ENCODE measurements at regions not wholly inside any gene's neighbourhood (a gene's known extent, or its start where the extent isn't known, plus 50 kb on each side); places are given as distances from the start of the nearest gene placed in this dataset.

DNA sequence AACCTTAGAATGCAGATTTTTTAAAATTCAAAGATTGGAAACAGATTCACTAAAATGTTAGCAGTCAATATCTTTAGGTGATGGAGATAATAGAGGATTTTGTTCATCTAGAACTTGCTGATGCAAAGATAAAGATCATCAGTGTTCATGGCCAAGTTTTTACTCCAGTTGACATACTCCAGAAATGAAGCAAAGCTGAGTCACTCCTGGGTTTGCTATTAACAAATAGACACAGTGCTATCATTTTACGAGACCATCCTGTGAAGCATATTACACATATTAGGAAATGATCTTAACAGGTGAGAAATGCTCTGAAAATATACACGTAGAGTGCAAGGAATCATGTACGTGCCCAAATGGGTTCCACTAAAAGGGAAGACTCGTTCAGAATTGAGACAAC, 170.6 kb upstream of the FAM9B start:
- no peak for ATAC-seq
- no peak for TF ChIP-seq ZFP3 (CRISPR knock-in tag; IDR thresholded peaks at IDR 0.05)
- no peak for TF ChIP-seq TOX (CRISPR knock-in tag; IDR thresholded peaks at IDR 0.05; ENCODE audit: borderline replicate concordance)
- no peak for TF ChIP-seq ARNTL (CRISPR knock-in tag; IDR thresholded peaks at IDR 0.05; ENCODE audit: borderline replicate concordance, low read depth)
- TF ChIP-seq ZC3H10 (CRISPR knock-in tag; IDR thresholded peaks at IDR 0.05): no peak
- TF ChIP-seq CSDC2 (CRISPR knock-in tag; IDR thresholded peaks at IDR 0.05): no peak
- TF ChIP-seq ISL1 (CRISPR knock-in tag; IDR thresholded peaks at IDR 0.05): no peak
- TF ChIP-seq ESRRG (CRISPR knock-in tag; IDR thresholded peaks at IDR 0.05): no peak
- no peak for TF ChIP-seq OSR1 (CRISPR knock-in tag; IDR thresholded peaks at IDR 0.05)
- no peak for TF ChIP-seq TCF4 (CRISPR knock-in tag; IDR thresholded peaks at IDR 0.05; ENCODE audit: borderline replicate concordance)
- TF ChIP-seq, protein P1, sequence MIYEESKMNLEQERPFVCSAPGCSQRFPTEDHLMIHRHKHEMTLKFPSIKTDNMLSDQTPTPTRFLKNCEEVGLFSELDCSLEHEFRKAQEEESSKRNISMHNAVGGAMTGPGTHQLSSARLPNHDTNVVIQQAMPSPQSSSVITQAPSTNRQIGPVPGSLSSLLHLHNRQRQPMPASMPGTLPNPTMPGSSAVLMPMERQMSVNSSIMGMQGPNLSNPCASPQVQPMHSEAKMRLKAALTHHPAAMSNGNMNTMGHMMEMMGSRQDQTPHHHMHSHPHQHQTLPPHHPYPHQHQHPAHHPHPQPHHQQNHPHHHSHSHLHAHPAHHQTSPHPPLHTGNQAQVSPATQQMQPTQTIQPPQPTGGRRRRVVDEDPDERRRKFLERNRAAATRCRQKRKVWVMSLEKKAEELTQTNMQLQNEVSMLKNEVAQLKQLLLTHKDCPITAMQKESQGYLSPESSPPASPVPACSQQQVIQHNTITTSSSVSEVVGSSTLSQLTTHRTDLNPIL (CRISPR knock-in tag; IDR thresholded peaks at IDR 0.05; ENCODE audit: low read depth): no peak
- TF ChIP-seq ZNF8 (CRISPR knock-in tag; IDR thresholded peaks at IDR 0.05): no peak
- TF ChIP-seq, protein P2, sequence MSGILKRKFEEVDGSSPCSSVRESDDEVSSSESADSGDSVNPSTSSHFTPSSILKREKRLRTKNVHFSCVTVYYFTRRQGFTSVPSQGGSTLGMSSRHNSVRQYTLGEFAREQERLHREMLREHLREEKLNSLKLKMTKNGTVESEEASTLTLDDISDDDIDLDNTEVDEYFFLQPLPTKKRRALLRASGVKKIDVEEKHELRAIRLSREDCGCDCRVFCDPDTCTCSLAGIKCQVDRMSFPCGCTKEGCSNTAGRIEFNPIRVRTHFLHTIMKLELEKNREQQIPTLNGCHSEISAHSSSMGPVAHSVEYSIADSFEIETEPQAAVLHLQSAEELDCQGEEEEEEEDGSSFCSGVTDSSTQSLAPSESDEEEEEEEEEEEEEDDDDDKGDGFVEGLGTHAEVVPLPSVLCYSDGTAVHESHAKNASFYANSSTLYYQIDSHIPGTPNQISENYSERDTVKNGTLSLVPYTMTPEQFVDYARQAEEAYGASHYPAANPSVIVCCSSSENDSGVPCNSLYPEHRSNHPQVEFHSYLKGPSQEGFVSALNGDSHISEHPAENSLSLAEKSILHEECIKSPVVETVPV (CRISPR knock-in tag; IDR thresholded peaks at IDR 0.05): no peak
- TF ChIP-seq RARB (CRISPR knock-in tag; IDR thresholded peaks at IDR 0.05): no peak
- no peak for TF ChIP-seq PPARA (CRISPR knock-in tag; IDR thresholded peaks at IDR 0.05; ENCODE audit: borderline replicate concordance)
- TF ChIP-seq, protein P3, sequence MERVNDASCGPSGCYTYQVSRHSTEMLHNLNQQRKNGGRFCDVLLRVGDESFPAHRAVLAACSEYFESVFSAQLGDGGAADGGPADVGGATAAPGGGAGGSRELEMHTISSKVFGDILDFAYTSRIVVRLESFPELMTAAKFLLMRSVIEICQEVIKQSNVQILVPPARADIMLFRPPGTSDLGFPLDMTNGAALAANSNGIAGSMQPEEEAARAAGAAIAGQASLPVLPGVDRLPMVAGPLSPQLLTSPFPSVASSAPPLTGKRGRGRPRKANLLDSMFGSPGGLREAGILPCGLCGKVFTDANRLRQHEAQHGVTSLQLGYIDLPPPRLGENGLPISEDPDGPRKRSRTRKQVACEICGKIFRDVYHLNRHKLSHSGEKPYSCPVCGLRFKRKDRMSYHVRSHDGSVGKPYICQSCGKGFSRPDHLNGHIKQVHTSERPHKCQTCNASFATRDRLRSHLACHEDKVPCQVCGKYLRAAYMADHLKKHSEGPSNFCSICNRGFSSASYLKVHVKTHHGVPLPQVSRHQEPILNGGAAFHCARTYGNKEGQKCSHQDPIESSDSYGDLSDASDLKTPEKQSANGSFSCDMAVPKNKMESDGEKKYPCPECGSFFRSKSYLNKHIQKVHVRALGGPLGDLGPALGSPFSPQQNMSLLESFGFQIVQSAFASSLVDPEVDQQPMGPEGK (CRISPR knock-in tag; IDR thresholded peaks at IDR 0.05; ENCODE audit: borderline replicate concordance): no peak
- no peak for TF ChIP-seq BACH2 (CRISPR knock-in tag; IDR thresholded peaks at IDR 0.05; ENCODE audit: borderline replicate concordance)
- no peak for TF ChIP-seq ZFP30 (CRISPR knock-in tag; IDR thresholded peaks at IDR 0.05)
- no peak for TF ChIP-seq GLIS3 (CRISPR knock-in tag; IDR thresholded peaks at IDR 0.05)
- TF ChIP-seq, protein P4, sequence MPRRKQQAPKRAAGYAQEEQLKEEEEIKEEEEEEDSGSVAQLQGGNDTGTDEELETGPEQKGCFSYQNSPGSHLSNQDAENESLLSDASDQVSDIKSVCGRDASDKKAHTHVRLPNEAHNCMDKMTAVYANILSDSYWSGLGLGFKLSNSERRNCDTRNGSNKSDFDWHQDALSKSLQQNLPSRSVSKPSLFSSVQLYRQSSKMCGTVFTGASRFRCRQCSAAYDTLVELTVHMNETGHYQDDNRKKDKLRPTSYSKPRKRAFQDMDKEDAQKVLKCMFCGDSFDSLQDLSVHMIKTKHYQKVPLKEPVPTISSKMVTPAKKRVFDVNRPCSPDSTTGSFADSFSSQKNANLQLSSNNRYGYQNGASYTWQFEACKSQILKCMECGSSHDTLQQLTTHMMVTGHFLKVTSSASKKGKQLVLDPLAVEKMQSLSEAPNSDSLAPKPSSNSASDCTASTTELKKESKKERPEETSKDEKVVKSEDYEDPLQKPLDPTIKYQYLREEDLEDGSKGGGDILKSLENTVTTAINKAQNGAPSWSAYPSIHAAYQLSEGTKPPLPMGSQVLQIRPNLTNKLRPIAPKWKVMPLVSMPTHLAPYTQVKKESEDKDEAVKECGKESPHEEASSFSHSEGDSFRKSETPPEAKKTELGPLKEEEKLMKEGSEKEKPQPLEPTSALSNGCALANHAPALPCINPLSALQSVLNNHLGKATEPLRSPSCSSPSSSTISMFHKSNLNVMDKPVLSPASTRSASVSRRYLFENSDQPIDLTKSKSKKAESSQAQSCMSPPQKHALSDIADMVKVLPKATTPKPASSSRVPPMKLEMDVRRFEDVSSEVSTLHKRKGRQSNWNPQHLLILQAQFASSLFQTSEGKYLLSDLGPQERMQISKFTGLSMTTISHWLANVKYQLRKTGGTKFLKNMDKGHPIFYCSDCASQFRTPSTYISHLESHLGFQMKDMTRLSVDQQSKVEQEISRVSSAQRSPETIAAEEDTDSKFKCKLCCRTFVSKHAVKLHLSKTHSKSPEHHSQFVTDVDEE (CRISPR knock-in tag; IDR thresholded peaks at IDR 0.05): no peak
- TF ChIP-seq, protein P5, sequence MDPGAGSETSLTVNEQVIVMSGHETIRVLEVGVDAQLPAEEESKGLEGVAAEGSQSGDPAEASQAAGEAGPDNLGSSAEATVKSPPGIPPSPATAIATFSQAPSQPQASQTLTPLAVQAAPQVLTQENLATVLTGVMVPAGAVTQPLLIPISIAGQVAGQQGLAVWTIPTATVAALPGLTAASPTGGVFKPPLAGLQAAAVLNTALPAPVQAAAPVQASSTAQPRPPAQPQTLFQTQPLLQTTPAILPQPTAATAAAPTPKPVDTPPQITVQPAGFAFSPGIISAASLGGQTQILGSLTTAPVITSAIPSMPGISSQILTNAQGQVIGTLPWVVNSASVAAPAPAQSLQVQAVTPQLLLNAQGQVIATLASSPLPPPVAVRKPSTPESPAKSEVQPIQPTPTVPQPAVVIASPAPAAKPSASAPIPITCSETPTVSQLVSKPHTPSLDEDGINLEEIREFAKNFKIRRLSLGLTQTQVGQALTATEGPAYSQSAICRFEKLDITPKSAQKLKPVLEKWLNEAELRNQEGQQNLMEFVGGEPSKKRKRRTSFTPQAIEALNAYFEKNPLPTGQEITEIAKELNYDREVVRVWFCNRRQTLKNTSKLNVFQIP (CRISPR knock-in tag; IDR thresholded peaks at IDR 0.05; ENCODE audit: borderline replicate concordance, low read depth): no peak

DNA sequence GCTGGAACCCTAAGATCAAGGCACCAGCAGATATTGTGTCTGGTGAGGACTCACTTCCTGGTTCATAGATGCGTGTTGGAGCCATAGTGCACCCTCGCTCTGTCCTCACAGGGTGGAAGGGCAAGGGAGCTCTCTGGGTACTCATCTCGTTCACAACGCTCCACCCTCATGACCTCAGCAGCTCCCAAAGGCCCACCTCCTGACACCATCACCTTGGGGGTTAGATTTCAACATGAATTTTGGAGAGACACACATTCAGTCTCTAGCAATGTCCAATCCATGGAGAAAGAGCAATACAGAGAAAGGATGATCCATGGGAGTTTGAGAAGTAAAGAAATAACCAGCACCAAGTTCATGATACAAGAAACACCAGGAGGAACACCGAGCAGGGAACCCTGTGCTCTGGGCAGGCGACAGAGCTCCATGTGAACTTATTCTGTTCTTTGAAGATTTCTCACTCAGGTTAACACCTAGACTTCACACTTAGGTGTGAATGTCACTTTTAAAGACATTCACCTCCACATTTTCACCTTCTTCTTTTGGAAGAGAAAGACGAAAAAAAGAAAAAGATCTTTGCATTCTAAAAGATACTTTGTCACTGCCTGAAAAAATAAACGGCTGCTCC, 171.8 kb upstream of the FAM9B start:
- ATAC-seq: no peak
- TF ChIP-seq SNAI2 (CRISPR knock-in tag; IDR thresholded peaks at IDR 0.05): no peak

DNA sequence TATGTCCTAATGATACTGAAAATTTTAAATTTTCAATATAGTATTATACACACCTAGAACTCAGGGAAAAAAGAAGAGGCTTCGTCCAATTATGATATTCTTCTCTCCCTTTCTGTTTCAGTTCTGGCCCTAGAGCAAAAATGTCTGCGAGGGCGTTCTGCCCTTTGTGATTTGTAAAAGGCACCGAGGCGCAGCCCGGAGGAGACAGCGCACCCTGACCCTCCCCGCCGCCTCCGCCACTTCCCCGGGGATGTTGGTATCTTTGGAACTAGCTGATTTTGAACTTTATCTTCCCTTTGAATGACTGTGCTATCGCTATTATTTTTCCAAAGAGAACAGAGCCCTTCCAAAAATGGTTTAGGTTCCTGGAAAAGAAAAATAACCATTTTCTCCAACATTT, 173.2 kb upstream of the FAM9B start:
- no peak for TF ChIP-seq SNAI2 (CRISPR knock-in tag; IDR thresholded peaks at IDR 0.05)
- TF ChIP-seq ZFP30 (CRISPR knock-in tag; IDR thresholded peaks at IDR 0.05): no peak
- no peak for TF ChIP-seq GLIS3 (CRISPR knock-in tag; IDR thresholded peaks at IDR 0.05)
- TF ChIP-seq ZC3H10 (CRISPR knock-in tag; IDR thresholded peaks at IDR 0.05): no peak
- TF ChIP-seq, protein P2 (CRISPR knock-in tag; IDR thresholded peaks at IDR 0.05): no peak
- TF ChIP-seq ZNF8 (CRISPR knock-in tag; IDR thresholded peaks at IDR 0.05): no peak
- no peak for TF ChIP-seq ZNF70 (CRISPR knock-in tag; IDR thresholded peaks at IDR 0.05)
- ATAC-seq: no peak
